IMR-90 (cell line): ENCODE measurements at regions not wholly inside any gene's neighbourhood (a gene's known extent, or its start where the extent isn't known, plus 50 kb on each side); places are given as distances from the start of the nearest gene placed in this dataset.

ENCODE experiments used
- ATAC-seq: fragments of 200-7000 bp; cut with Tn5 transposase; 2 replicates; pipeline ENCODE4 v1.9.1; 2020; ENCODE audit warnings: low read depth, mild to moderate bottlenecking, moderate library complexity
- BruUV-seq: library from RNA; stranded (reverse); fragments of 400-500 nt; replicated peaks from 2 replicates; lab custom pipeline; 2021; lab: Mats Ljungman, UMichigan
- CTCF ChIA-PET: fragments of 300-600 bp; formaldehyde crosslinking; extraction: SDS; loops from one replicate; lab custom pipeline; 2021; ENCODE audit warnings: antibody characterized with exemption; lab: Yijun Ruan, JAX
- POLR2A ChIA-PET: fragments of 300-600 bp; sonication (Branson Sonifier 250); formaldehyde crosslinking; loops from one replicate; lab custom pipeline; 2022; ENCODE audit warnings: antibody characterized with exemption; ENCODE audit not compliant: unreplicated experiment; lab: Charles Lee
- DNase-seq: peaks from one replicate; pipeline ENCODE4 v3.0.0; 2013
- H2AFZ ChIP-seq: replicated peaks from 2 replicates; pipeline ENCODE3; 2013; ENCODE audit warnings: low read length, mild to moderate bottlenecking; ENCODE audit not compliant: poor library complexity
- H2AK5ac ChIP-seq: 2 replicates; pipeline ENCODE4 v1.6.1; 2013; ENCODE audit warnings: low read depth, low read length, inconsistent platforms
- H2AK9ac ChIP-seq: replicated peaks from 2 replicates; pipeline ENCODE3; 2013; ENCODE audit warnings: mild to moderate bottlenecking, low read depth, low read length, moderate library complexity; ENCODE audit not compliant: poor library complexity
- H2BK120ac ChIP-seq: 2 replicates; pipeline ENCODE4 v1.6.1; 2013; ENCODE audit warnings: low read depth, low read length, inconsistent platforms
- H2BK15ac ChIP-seq: 3 replicates; pipeline ENCODE4 v1.6.1; 2013; ENCODE audit warnings: low read depth, low read length, inconsistent platforms
- H2BK20ac ChIP-seq: 2 replicates; pipeline ENCODE4 v1.6.1; 2013; ENCODE audit warnings: low read depth, mild to moderate bottlenecking, inconsistent platforms, low read length, moderate library complexity
- H2BK5ac ChIP-seq: 2 replicates; pipeline ENCODE4 v1.6.1; 2013; ENCODE audit warnings: mild to moderate bottlenecking, low read depth, low read length, inconsistent platforms; ENCODE audit not compliant: poor library complexity, severe bottlenecking
- H3K14ac ChIP-seq: replicated peaks from 2 replicates; pipeline ENCODE4 v1.6.1; 2013; ENCODE audit warnings: low read depth, low read length, inconsistent platforms
- H3K18ac ChIP-seq: 2 replicates; pipeline ENCODE4 v1.6.1; 2013; ENCODE audit warnings: low read depth, low read length, control low read depth
- H3K23ac ChIP-seq: 2 replicates; pipeline ENCODE4 v1.6.1; 2013; ENCODE audit warnings: low read depth, low read length, inconsistent platforms
- H3K27ac ChIP-seq: 2 replicates; pipeline ENCODE4 v1.5.1; 2013; ENCODE audit warnings: mild to moderate bottlenecking, control low read depth, low read length; ENCODE audit not compliant: insufficient read depth
- H3K27me3 ChIP-seq: 2 replicates; pipeline ENCODE4 v1.6.1; 2013; ENCODE audit warnings: low read length; ENCODE audit not compliant: control insufficient read depth, insufficient read depth
- H3K36me3 ChIP-seq: 2 replicates; pipeline ENCODE4 v1.6.1; 2013; ENCODE audit warnings: low read length, mixed read lengths; ENCODE audit not compliant: control insufficient read depth, insufficient read depth
- H3K4ac ChIP-seq: 2 replicates; pipeline ENCODE4 v1.6.1; 2013; ENCODE audit warnings: low read depth, low read length, inconsistent platforms
- H3K4me1 ChIP-seq: 2 replicates; pipeline ENCODE4 v1.6.1; 2013; ENCODE audit warnings: low read length, mixed read lengths; ENCODE audit not compliant: control insufficient read depth, insufficient read depth
- H3K4me2 ChIP-seq: 2 replicates; pipeline ENCODE4 v1.6.1; 2013; ENCODE audit warnings: low read depth, mild to moderate bottlenecking, control low read depth, low read length, moderate library complexity
- H3K4me3 ChIP-seq: 2 replicates; pipeline ENCODE4 v1.5.1; 2013; ENCODE audit warnings: low read depth, mild to moderate bottlenecking, control low read depth, low read length, moderate library complexity; ENCODE audit not compliant: insufficient read depth
- H3K56ac ChIP-seq: 2 replicates; pipeline ENCODE4 v1.6.1; 2013; ENCODE audit warnings: low read length, inconsistent platforms; ENCODE audit not compliant: insufficient read depth; ENCODE audit errors: extremely low read depth
- H3K79me1 ChIP-seq, 2 experiments: 2 replicates each; pipeline ENCODE4 v1.6.1; 2013; ENCODE audit warnings: low read length in 2 of 2, inconsistent platforms in 1 of 2, low read depth in 1 of 2
- H3K9ac ChIP-seq: 2 replicates; pipeline ENCODE4 v1.6.1; 2013; ENCODE audit warnings: low read depth, low read length, control low read depth
- H3K9me1 ChIP-seq: 2 replicates; pipeline ENCODE4 v1.6.1; 2013; ENCODE audit warnings: low read length, inconsistent platforms; ENCODE audit not compliant: insufficient read depth
- H3K9me3 ChIP-seq: 2 replicates; pipeline ENCODE4 v1.6.1; 2013; ENCODE audit warnings: low read length; ENCODE audit not compliant: control insufficient read depth, insufficient read depth
- H4K20me1 ChIP-seq: 2 replicates; pipeline ENCODE4 v1.6.1; 2013; ENCODE audit warnings: low read length, inconsistent platforms; ENCODE audit not compliant: insufficient read depth
- H4K5ac ChIP-seq: 2 replicates; pipeline ENCODE4 v1.6.1; 2013; ENCODE audit warnings: mild to moderate bottlenecking, low read depth, low read length, control low read depth
- H4K8ac ChIP-seq, 2 experiments: 2 replicates each; pipeline ENCODE4 v1.6.1; 2013; ENCODE audit warnings: low read depth in 2 of 2, low read length in 2 of 2, control low read depth in 1 of 2, inconsistent platforms in 1 of 2
- H4K91ac ChIP-seq: 2 replicates; pipeline ENCODE4 v1.6.1; 2013; ENCODE audit warnings: low read depth, low read length, inconsistent platforms; ENCODE audit not compliant: insufficient read depth
- BHLHE40 ChIP-seq: fragments of 150-350 bp; IDR thresholded peaks from 2 replicates; pipeline ENCODE4 v1.6.1; 2016; ENCODE audit warnings: mild to moderate bottlenecking, low read depth, low read length
- CEBPB ChIP-seq: IDR thresholded peaks from 2 replicates; pipeline ENCODE4 v1.6.1; 2012; ENCODE audit warnings: low read depth, low read length, improper control_type of control experiment
- CHD1 ChIP-seq: IDR thresholded peaks from 2 replicates; pipeline ENCODE4 v1.6.1; 2012; ENCODE audit warnings: low read depth, low read length, improper control_type of control experiment
- FOS ChIP-seq: fragments of 150-350 bp; IDR thresholded peaks from 2 replicates; pipeline ENCODE4 v1.6.1; 2016; ENCODE audit warnings: low read depth, low read length
- MAFK ChIP-seq: IDR thresholded peaks from 2 replicates; pipeline ENCODE4 v1.6.1; 2012; ENCODE audit warnings: low read depth, low read length, improper control_type of control experiment
- MAZ ChIP-seq: IDR thresholded peaks from 2 replicates; pipeline ENCODE4 v1.6.1; 2012; ENCODE audit warnings: low read depth, mild to moderate bottlenecking, low read length, improper control_type of control experiment, moderate library complexity, borderline replicate concordance
- MXI1 ChIP-seq: IDR thresholded peaks from 2 replicates; pipeline ENCODE4 v1.6.1; 2012; ENCODE audit warnings: low read depth, mild to moderate bottlenecking, low read length, moderate library complexity, borderline replicate concordance
- NFE2L2 ChIP-seq: fragments of 150-350 bp; IDR thresholded peaks from 2 replicates; pipeline ENCODE4 v1.6.1; 2016; ENCODE audit warnings: low read depth, mild to moderate bottlenecking, low read length
- POLR2A ChIP-seq: IDR thresholded peaks from 2 replicates; pipeline ENCODE4 v1.6.1; 2012; ENCODE audit warnings: mild to moderate bottlenecking, low read depth, low read length
- RAD21 ChIP-seq: IDR thresholded peaks from 2 replicates; pipeline ENCODE4 v1.6.1; 2012; ENCODE audit warnings: low read length, improper control_type of control experiment
- RCOR1 ChIP-seq: IDR thresholded peaks from 2 replicates; pipeline ENCODE4 v1.6.1; 2012; ENCODE audit warnings: mild to moderate bottlenecking, low read length, improper control_type of control experiment; ENCODE audit not compliant: insufficient replicate concordance
- RFX5 ChIP-seq: IDR thresholded peaks from 2 replicates; pipeline ENCODE4 v1.8.0; 2012; ENCODE audit warnings: low read depth, mild to moderate bottlenecking, low read length, moderate library complexity
- SMC3 ChIP-seq: fragments of 150-350 bp; IDR thresholded peaks from 2 replicates; pipeline ENCODE4 v1.6.1; 2016; ENCODE audit warnings: low read depth, mild to moderate bottlenecking, antibody characterized with exemption, low read length, moderate library complexity
- WGBS, 2 experiments: methylation state at CpG; one replicate each; pipeline versions ENCODE4 v1.1.5 to v1.1.7; 2013; ENCODE audit warnings: missing lambda C conversion rate in 2 of 2; ENCODE audit not compliant: insufficient read length in 1 of 2; ENCODE audit errors: extremely low coverage in 2 of 2; 5-methylcytosine and 5-hydroxymethylcytosine counted together
- dilution Hi-C: fragments of 300-500 bp; cut with HindIII; formaldehyde crosslinking; loops from one replicate; pipeline ENCODE4 v1.14.3; 2018; ENCODE audit warnings: low sequenced_read_pairs; ENCODE audit not compliant: unreplicated experiment
- in situ Hi-C: fragments of 300-500 bp; cut with MboI; formaldehyde crosslinking; loops from 3 replicates; pipeline ENCODE4 v1.14.3; 2019; ENCODE audit warnings: low sequenced_read_pairs, inconsistent platforms, mixed read lengths
- intact Hi-C: fragments of 100-400 bp; cut with micrococcal nuclease; formaldehyde crosslinking; loops from 2 replicates; pipeline ENCODE4 v1.10.0; 2022
- TF ChIP-seq, protein P1 (sequence below): fragments of 150-350 bp; IDR thresholded peaks from 2 replicates; pipeline ENCODE4 v1.6.1; 2016; ENCODE audit warnings: low read depth, mild to moderate bottlenecking, low read length, moderate library complexity, borderline replicate concordance
- TF ChIP-seq, protein P2 (sequence below): conservative IDR thresholded peaks from 2 replicates; pipeline ENCODE4 v1.5.1; 2012; ENCODE audit warnings: mild to moderate bottlenecking, low read depth, low read length, improper control_type of control experiment
- TF ChIP-seq, protein P3 (sequence below): fragments of 150-350 bp; IDR thresholded peaks from 2 replicates; pipeline ENCODE4 v1.6.1; 2017; ENCODE audit warnings: mild to moderate bottlenecking, antibody characterized with exemption, low read length, low read depth

DNA sequence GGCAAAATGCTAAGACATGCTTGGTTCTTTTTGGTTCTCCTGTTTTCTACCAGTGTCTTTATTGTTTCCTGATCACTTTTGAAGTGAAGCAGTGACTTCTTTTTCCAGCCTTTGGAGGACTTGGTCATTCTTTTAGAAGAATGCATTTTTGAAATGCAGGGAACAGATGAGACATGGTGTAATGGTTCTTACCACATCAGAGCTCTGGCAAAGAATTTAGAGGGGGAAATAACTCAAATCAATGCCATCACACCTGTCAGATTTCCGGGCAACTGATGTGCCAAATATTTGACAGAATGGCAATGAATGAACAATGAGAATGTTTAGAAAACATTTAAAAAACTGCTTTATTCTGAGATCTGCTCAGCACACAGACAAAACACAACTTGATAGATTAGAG lies 519.6 kb downstream of the IQCM start:
- H3K56ac ChIP-seq: no peak overlapping the region
- H3K27ac ChIP-seq: no peak overlapping the region
- H4K91ac ChIP-seq: no peak overlapping the region
- no peaks in the 10 kb centered on the region for H3K36me3 ChIP-seq
- no peak overlapping the region for H3K18ac ChIP-seq
- H3K9ac ChIP-seq: no peak overlapping the region
- H3K4me1 ChIP-seq: no peaks in the 10 kb centered on the region
- no peak overlapping the region for H3K4me2 ChIP-seq
- dilution Hi-C loops (no loop called here), in situ Hi-C loops (no loop called here), intact Hi-C loops (no loop called here)
- no peak for DNase-seq
- H3K4me3 ChIP-seq: no peak overlapping the region
- no peak overlapping the region for H2AFZ ChIP-seq
- H2BK20ac ChIP-seq: no peak overlapping the region
- H3K79me1 ChIP-seq: no peaks in the 10 kb centered on the region
- ChIA-PET POLR2A (no interaction called here), CTCF (no interaction called here)
- H4K5ac ChIP-seq: no peak overlapping the region
- H2AK5ac ChIP-seq: no peak overlapping the region
- TF ChIP-seq POLR2A (no peak), MXI1 (no peak), BHLHE40 (no peak), FOS (no peak), NFE2L2 (no peak), RFX5 (no peak), CHD1 (no peak), RCOR1 (no peak), MAFK (no peak), SMC3 (no peak), CEBPB (no peak), RAD21 (no peak), MAZ (no peak)
- TF ChIP-seq, protein P1, sequence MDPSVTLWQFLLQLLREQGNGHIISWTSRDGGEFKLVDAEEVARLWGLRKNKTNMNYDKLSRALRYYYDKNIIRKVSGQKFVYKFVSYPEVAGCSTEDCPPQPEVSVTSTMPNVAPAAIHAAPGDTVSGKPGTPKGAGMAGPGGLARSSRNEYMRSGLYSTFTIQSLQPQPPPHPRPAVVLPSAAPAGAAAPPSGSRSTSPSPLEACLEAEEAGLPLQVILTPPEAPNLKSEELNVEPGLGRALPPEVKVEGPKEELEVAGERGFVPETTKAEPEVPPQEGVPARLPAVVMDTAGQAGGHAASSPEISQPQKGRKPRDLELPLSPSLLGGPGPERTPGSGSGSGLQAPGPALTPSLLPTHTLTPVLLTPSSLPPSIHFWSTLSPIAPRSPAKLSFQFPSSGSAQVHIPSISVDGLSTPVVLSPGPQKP: no peak
- TF ChIP-seq, protein P2, sequence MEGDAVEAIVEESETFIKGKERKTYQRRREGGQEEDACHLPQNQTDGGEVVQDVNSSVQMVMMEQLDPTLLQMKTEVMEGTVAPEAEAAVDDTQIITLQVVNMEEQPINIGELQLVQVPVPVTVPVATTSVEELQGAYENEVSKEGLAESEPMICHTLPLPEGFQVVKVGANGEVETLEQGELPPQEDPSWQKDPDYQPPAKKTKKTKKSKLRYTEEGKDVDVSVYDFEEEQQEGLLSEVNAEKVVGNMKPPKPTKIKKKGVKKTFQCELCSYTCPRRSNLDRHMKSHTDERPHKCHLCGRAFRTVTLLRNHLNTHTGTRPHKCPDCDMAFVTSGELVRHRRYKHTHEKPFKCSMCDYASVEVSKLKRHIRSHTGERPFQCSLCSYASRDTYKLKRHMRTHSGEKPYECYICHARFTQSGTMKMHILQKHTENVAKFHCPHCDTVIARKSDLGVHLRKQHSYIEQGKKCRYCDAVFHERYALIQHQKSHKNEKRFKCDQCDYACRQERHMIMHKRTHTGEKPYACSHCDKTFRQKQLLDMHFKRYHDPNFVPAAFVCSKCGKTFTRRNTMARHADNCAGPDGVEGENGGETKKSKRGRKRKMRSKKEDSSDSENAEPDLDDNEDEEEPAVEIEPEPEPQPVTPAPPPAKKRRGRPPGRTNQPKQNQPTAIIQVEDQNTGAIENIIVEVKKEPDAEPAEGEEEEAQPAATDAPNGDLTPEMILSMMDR: no peak
- TF ChIP-seq, protein P3, sequence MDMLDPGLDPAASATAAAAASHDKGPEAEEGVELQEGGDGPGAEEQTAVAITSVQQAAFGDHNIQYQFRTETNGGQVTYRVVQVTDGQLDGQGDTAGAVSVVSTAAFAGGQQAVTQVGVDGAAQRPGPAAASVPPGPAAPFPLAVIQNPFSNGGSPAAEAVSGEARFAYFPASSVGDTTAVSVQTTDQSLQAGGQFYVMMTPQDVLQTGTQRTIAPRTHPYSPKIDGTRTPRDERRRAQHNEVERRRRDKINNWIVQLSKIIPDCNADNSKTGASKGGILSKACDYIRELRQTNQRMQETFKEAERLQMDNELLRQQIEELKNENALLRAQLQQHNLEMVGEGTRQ: no peak
- BruUV-seq: no TSS peak
- WGBS, 2 experiments: no CpG with 5 or more reads among the region's 1 CpG
- H2BK15ac ChIP-seq: no peak overlapping the region
- H2BK120ac ChIP-seq: no peak overlapping the region
- no peak overlapping the region for H2BK5ac ChIP-seq
- no peaks in the 10 kb centered on the region for H3K9me3 ChIP-seq
- no peak overlapping the region for H2AK9ac ChIP-seq
- H3K27me3 ChIP-seq: no peaks in the 10 kb centered on the region
- H3K4ac ChIP-seq: no peak overlapping the region
- H3K14ac ChIP-seq: no peak overlapping the region
- no peaks in the 10 kb centered on the region for H3K9me1 ChIP-seq
- H4K8ac ChIP-seq: no peak overlapping the region
- H3K23ac ChIP-seq: no peak overlapping the region
- no peak for ATAC-seq
- H4K20me1 ChIP-seq: no peaks in the 10 kb centered on the region
